ENCODE measurements at regions not wholly inside any gene's neighbourhood (a gene's known extent, or its start where the extent isn't known, plus 50 kb on each side); places are given as distances from the start of the nearest gene placed in this dataset.

DNA sequence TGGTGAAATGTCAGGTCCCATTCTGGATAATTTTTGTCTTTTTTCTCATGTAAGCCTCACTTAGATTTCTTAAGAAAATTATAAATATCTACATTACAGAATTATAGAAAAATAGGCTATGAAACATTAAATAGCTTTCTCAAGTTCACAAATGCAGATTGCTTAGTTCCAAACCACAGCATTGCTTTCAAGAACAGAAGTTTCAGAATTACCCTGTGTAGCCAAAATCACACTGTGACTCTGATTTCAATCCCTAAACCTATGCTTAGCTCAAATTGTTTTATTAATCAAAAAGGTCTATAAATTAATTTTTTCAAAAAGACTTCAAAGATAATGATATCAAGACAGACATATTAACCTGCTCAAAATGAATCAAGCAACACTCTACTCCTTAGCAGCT lies 881.2 kb upstream of the PCDH20 start:
- Histone ChIP-seq H3K36me3 (no peaks in the 10 kb centered on the region), H3K27me3 (no peaks in the 10 kb centered on the region), H3K4me1 (ENCODE audit: low read depth) (no peaks in the 10 kb centered on the region), H3K27ac (no peak overlapping the region), H3K4me3 (no peak overlapping the region), H3K9me3 (ENCODE audit: low read depth) (no peaks in the 10 kb centered on the region)
- TF ChIP-seq, protein P1, sequence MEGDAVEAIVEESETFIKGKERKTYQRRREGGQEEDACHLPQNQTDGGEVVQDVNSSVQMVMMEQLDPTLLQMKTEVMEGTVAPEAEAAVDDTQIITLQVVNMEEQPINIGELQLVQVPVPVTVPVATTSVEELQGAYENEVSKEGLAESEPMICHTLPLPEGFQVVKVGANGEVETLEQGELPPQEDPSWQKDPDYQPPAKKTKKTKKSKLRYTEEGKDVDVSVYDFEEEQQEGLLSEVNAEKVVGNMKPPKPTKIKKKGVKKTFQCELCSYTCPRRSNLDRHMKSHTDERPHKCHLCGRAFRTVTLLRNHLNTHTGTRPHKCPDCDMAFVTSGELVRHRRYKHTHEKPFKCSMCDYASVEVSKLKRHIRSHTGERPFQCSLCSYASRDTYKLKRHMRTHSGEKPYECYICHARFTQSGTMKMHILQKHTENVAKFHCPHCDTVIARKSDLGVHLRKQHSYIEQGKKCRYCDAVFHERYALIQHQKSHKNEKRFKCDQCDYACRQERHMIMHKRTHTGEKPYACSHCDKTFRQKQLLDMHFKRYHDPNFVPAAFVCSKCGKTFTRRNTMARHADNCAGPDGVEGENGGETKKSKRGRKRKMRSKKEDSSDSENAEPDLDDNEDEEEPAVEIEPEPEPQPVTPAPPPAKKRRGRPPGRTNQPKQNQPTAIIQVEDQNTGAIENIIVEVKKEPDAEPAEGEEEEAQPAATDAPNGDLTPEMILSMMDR (IDR thresholded peaks at IDR 0.05; ENCODE audit: low read depth, low read length), result no peak
- DNase-seq (ENCODE audit: low read depth in 1 of 2, low spot score in 1 of 2), result no peak

DNA sequence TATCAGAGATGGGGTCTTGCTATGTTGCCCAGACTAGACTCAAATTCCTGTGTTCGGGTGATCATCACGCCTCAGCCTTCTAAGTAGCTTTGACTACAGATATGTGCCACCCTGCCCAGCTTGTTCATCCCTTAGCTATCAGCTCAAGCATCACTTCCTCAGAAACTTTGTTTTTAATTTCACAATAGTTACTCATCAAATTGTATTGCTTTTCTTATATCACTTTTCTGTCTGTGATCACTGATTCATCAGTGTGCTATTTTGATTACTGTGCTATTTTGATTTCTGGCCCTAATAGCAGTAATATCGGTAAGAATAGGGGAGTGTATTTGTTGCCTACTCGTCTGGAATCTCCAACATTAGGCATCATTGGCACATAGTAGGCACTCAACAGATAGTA lies 878.6 kb upstream of the PCDH20 start:
- Histone ChIP-seq H3K27me3 (no peaks in the 10 kb centered on the region), H3K9me3 (ENCODE audit: low read depth) (no peaks in the 10 kb centered on the region), H3K4me1 (ENCODE audit: low read depth) (no peaks in the 10 kb centered on the region), H3K36me3 (no peaks in the 10 kb centered on the region), H3K4me3 (no peak overlapping the region), H3K27ac (no peak overlapping the region)
- DNase-seq (ENCODE audit: low read depth in 1 of 2, low spot score in 1 of 2), result no peak
- TF ChIP-seq, protein P1 (IDR thresholded peaks at IDR 0.05; ENCODE audit: low read depth, low read length), result no peak

DNA sequence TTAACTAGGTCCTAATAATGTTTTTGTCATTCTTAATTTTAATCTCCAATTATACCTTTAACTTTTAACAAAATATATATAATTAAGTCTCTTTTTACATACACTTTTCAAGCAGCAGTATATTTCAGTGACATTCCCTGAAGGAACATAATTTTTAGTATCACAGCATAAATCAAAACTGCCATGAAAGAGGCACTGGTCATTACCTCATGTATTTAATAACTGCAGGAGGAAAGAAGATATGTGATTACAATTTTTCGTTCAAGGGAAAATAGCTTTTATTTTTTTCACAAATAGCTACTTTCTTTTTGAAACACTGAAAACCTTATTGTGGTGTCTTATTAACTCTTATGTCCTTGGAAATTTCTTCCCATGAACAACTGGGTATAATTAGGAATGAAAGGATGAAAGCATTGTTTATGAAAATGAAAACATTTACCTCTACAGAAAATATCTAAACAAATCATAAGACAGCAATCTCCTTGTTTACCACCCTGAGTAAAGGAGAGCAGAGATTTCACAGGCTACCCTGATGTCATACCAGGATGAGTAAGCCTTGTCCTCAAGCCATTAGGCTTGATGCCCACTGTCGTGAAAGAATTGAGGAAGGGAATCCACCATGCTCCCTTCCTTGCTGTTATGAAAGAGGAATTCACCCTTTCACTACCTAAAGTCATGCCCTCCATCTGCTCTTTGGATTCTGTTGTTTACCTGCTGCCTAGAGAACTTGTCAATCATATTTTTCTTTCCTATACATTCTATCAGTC lies 877.2 kb upstream of the PCDH20 start:
- no peak for DNase-seq (ENCODE audit: low read depth in 1 of 2, low spot score in 1 of 2)
- no peak overlapping the region for H3K27ac ChIP-seq
- no peak overlapping the region for H3K4me3 ChIP-seq
- no peaks in the 10 kb centered on the region for H3K9me3 ChIP-seq (ENCODE audit: low read depth)
- no peaks in the 10 kb centered on the region for H3K4me1 ChIP-seq (ENCODE audit: low read depth)
- TF ChIP-seq, protein P1 (IDR thresholded peaks at IDR 0.05; ENCODE audit: low read depth, low read length), result no peak
- H3K36me3 ChIP-seq, result no peaks in the 10 kb centered on the region
- H3K27me3 ChIP-seq, result no peaks in the 10 kb centered on the region

DNA sequence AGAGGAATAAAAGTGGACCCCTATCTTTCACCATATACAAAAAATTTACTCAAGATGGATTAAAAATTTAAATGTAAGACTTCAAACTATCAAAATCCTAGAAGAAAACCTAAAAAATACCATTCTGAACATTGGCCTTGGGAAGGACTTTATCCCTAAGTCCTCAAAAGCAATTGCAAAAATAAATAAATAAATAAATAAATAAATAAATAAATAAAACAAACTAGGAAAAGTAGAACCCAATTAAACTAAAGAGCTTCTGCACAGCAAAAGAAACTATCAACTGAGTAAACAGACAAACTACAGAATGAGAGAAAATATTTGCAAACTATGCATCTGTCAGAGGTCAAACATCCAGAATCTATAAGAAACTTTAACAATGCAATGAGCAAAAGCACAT lies 874.9 kb upstream of the PCDH20 start:
- H3K4me1 ChIP-seq (ENCODE audit: low read depth), result no peaks in the 10 kb centered on the region
- TF ChIP-seq, protein P1 (IDR thresholded peaks at IDR 0.05; ENCODE audit: low read depth, low read length), result no peak
- no peaks in the 10 kb centered on the region for H3K9me3 ChIP-seq (ENCODE audit: low read depth)

DNA sequence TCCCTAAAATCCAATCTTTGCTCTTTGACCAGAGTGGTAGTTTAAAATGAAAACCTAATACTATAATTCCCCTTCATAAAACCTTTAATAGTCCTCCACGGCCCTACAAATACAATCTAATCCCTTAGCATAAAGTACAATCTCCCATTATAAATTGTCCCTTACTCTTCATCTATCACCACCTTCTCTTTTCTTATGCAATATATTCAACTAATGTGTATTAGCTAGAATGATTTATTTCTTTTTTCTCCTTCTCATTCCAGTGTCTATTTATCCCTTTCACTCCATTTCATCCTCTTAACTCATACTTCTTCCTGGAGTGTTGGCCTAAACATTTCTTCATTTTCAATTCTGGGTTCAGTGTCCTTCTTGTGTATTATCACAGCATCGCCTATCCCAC lies 872.1 kb upstream of the PCDH20 start:
- TF ChIP-seq, protein P1 (IDR thresholded peaks at IDR 0.05; ENCODE audit: low read depth, low read length), result no peak
- no peak overlapping the region for H3K4me3 ChIP-seq
- DNase-seq (ENCODE audit: low read depth in 1 of 2, low spot score in 1 of 2), result no peak

More for the DNA sequence above, 874.9 kb upstream of the PCDH20 start:
- Histone ChIP-seq H3K36me3 (no peaks in the 10 kb centered on the region), H3K27ac (no peak overlapping the region), H3K27me3 (no peaks in the 10 kb centered on the region), H3K4me3 (no peak overlapping the region)
- no peak for DNase-seq (ENCODE audit: low read depth in 1 of 2, low spot score in 1 of 2)

More for the DNA sequence above, 872.1 kb upstream of the PCDH20 start:
- no peak overlapping the region for H3K27ac ChIP-seq
- no peaks in the 10 kb centered on the region for H3K27me3 ChIP-seq
- H3K4me1 ChIP-seq (ENCODE audit: low read depth), result no peaks in the 10 kb centered on the region
- H3K36me3 ChIP-seq, result no peaks in the 10 kb centered on the region
- H3K9me3 ChIP-seq (ENCODE audit: low read depth), result no peaks in the 10 kb centered on the region
